Amygdala (tissue), 56 donors: ENCODE measurements at regions not wholly inside any gene's neighbourhood (a gene's known extent, or its start where the extent isn't known, plus 50 kb on each side); places are given as distances from the start of the nearest gene placed in this dataset.
"Not testable (repeated sequence)": the region's sequence is repeated elsewhere in the genome, so short reads cannot be mapped to it uniquely, and the experiment has no call there.

Experiments used
- DNase-seq, 56 donors: peaks; one replicate each; lab custom pipeline; 2025; lab: John Stamatoyannopoulos, UW

GRCh38 chr5:63025679-63026078 lies 447.1 kb downstream of the LRRC70 start:
- DNase-seq, result no peak

- DNase-seq, result no peak
Observed at GRCh38 chr5:63022403-63022802, 443.8 kb downstream of the LRRC70 start.

GRCh38 chr5:63011158-63011557 lies 432.5 kb downstream of the LRRC70 start:
- no peak for DNase-seq

DNA sequence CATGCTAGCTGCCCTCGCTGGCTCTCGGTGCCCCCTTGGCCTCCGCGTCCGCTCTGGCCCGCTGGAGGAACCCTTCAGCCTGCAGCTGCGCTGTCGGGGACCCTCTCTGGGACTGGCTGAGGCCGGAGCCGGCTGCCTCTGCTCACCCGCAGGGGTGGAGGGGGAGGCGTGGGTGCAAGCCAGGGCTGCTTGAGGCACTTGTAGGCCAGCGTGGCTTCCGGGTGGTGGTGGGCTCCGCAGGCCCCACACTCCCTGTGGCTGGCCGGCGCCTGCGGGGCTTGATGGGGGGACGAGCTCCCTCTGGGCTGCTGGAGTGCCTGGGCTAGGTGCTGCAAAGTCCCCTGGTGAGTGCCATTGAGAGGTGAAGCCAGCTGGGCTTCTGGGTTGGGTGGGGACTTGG lies 429.6 kb downstream of the LRRC70 start:
- no peak for DNase-seq

DNA sequence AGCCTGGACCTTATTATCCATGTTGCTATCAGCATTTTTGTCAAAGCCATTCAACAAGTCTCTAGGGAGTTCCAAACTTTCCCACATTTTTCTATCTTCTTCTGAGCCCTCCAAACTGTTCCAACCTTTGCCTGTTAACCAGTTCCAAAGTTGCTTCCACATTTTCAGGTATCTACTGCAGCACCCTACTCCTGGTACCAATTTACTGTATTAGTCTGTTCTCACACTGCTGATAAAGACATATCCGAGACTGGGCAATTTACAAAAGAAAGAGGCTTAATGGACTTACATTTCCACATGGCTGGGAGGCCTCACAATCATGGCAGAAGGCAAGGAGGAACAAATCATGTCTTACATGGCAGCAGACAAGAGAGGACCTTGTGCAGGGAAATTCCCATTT lies 416.2 kb downstream of the LRRC70 start:
- not testable (repeated sequence) for DNase-seq

DNA sequence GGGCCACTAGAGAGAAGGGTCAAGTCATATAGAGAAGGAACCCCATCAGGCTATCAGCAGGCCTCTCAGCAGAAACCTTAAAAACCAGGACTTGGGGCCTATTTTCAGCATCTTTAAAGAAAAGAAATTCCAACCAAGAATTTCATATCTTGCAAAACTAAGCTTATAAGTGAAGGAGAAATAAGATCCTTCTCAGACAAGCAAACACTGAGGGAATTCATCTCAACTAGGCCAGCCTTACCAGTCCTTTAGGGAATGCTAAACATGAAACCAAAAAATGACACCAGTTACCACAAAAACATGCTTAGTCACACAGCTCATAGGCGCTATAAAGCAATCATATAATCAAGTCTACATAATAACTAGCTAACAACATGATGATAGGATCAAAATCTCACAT lies 407.1 kb downstream of the LRRC70 start:
- DNase-seq, result no peak

DNA sequence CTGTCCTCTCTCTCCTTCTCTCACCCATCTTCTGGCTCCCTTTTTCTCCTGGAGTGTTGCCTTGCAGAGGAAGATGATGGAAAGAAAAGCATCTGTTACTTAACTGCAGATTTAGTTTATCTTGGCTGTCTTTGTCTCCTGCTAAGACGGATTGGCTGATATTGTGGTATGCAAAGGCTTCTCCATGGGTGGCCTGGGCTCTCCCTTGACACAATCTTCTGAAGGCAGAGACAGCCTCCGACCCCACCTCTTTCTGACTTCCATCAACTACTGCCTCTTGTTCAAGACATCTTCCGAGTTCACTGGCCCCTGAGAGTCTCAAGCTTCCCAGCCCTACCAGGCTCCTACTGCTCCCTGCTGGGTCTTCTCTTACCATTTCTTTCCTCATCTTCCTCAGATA lies 403.7 kb downstream of the LRRC70 start:
- no peak for DNase-seq

- no peak for DNase-seq
Observed at GRCh38 chr5:62980884-62981283, 402.3 kb downstream of the LRRC70 start.

GRCh38 chr5:62979472-62979871 lies 400.9 kb downstream of the LRRC70 start:
- DNase-seq, result no peak

DNA sequence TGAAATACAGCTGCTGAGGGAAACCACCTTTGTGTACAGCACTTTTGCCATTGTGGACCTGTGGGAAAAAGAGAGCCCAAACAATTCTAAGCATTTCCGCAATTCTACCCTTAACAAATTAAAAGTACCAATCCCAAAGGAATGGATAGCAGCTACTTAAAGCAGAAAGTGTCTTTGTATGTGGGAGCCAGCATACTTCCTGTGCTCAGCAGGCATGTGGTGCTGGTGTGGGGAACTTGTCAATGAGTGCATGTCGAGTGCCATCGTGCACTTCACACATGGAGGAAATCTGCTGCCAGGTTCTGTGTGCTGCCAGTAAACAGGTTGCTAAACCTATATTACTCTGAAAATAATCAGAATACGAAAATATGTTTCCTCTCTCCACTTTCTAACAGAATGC lies 399.0 kb downstream of the LRRC70 start:
- no peak for DNase-seq

DNA sequence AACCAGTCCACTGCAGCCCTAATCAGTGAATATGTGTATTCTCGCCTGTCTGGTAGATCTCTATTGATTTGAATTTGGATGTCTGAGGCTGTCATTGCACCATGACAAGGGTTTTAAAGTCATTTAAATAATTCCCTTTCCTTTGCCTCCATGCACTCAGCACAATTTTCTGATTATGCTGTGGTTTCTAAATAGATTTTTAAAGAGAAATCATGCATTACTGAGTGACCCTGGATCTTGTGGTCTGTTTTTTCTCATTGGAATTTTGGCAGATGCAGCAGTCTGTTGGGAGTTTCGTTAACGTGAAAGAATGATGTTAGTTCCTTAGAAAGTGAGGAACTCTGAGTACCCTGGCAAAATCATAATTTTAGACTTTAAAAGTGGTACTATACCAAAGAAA lies 396.0 kb downstream of the LRRC70 start:
- no peak for DNase-seq

GRCh38 chr5:62969409-62970120 lies 390.9 kb downstream of the LRRC70 start:
- DNase-seq, result no peak

DNA sequence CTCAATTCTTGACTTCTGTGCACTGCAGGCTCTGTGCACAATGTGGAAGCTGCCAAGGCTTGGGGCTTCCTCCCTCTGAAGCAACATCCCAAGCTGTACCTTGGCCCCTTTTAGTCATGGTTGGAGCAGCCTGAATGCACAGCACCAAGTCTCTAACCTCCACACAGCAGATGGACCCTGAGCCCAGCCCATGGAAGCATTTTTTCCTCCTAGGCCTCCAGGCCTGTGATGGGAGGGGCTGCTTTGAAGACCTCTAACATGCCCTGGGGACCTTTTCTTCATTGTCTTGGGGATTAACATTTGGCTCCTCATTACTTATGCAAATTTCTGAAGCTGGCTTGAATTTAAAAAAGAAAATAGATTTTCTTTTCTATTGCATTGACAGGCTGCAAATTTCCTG lies 385.8 kb downstream of the LRRC70 start:
- DNase-seq, result no peak

GRCh38 chr5:62960781-62961180 lies 382.2 kb downstream of the LRRC70 start:
- no peak for DNase-seq

GRCh38 chr5:62956597-62956996 lies 378.0 kb downstream of the LRRC70 start:
- no peak for DNase-seq

GRCh38 chr5:62954578-62954977 lies 376.0 kb downstream of the LRRC70 start:
- no peak for DNase-seq

GRCh38 chr5:62948301-62948700 lies 369.7 kb downstream of the LRRC70 start:
- DNase-seq, result no peak

DNA sequence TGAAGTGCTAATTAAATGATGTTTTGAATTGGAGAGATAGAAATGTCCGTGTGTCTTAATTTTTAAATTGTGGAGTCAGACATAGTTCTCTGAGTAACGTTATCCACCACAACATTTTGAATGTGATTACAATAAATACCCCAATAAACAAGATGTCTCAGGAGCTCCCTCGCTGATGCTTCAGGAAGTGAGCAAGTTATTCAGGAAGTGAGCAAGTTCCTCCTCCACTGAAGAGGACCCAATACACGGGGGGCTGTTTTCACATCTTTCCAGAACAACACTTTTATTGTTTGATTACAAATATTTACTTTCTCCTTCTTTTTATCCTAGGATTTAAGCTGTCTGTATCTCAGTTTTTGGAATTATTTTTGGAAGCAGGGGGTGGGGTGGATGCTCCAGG lies 363.8 kb downstream of the LRRC70 start:
- DNase-seq, result no peak

DNA sequence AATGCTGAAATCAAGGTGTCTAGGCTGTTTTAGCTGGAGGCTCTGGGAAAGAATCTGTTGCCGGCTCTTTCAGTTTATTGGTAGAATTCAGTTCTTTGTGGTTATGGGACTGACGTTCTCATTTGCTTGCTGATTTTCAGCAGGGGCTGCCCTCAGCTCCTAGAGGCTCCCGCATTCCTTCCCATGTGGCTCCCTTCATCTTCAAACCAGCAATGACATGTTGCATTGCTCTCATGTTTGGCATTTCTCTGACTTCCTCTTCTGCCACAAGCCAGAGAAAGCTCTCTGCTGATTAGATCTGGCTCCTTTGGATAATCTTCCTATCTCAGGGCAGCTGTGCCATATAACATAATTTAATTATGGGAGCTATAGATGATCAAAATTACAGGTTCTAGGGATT lies 360.3 kb downstream of the LRRC70 start:
- DNase-seq, result no peak

GRCh38 chr5:62937661-62938558 lies 359.3 kb downstream of the LRRC70 start:
- DNase-seq, result no peak

- no peak for DNase-seq
Observed at GRCh38 chr5:62935660-62936059, 357.0 kb downstream of the LRRC70 start.

- DNase-seq, result no peak
Observed at GRCh38 chr5:62934319-62934718, 355.7 kb downstream of the LRRC70 start.
